ENCODE measurements at regions not wholly inside any gene's neighbourhood (a gene's known extent, or its start where the extent isn't known, plus 50 kb on each side); places are given as distances from the start of the nearest gene placed in this dataset.

- H4K20me1 ChIP-seq (ENCODE audit: insufficient read depth, poor library complexity, severe bottlenecking) = no peaks in the 10 kb centered on the region
- no peak overlapping the region for H3K4me3 ChIP-seq
- DNase-seq (ENCODE audit: low spot score) = no peak
- no peaks in the 10 kb centered on the region for H3K27me3 ChIP-seq
- no peak overlapping the region for H2AFZ ChIP-seq
- H3K9me2 ChIP-seq (replicated peaks; ENCODE audit: insufficient read depth) = no peaks in the 10 kb centered on the region
- no peak overlapping the region for H3K27ac ChIP-seq
- H3K36me3 ChIP-seq (replicated peaks; ENCODE audit: insufficient read depth, low read depth) = no peaks in the 10 kb centered on the region
- TF ChIP-seq EZH2phosphoT487 (IDR thresholded peaks at IDR 0.05; ENCODE audit: low read depth, severe bottlenecking, unreplicated experiment) (no peak), EZH2 (IDR thresholded peaks at IDR 0.05; ENCODE audit: borderline replicate concordance) (no peak), CTCF (IDR thresholded peaks at IDR 0.05; ENCODE audit: poor library complexity) (no peak)
- 66% methylated on average over 1 of the region's 1 CpG for WGBS (ENCODE audit: low lambda C conversion rate, missing lambda C conversion rate)
- H3K9me3 ChIP-seq (ENCODE audit: low read depth) = no peaks in the 10 kb centered on the region
- H3K79me2 ChIP-seq = no peaks in the 10 kb centered on the region
- no peaks in the 10 kb centered on the region for H3K4me1 ChIP-seq (ENCODE audit: insufficient read depth)
- no peak overlapping the region for H3K4me2 ChIP-seq
Observed at GRCh38 chr6:140300331-140300730, 925.9 kb upstream of the CITED2 start.

GRCh38 chr6:140289186-140289585 lies 914.7 kb upstream of the CITED2 start:
- WGBS (ENCODE audit: low lambda C conversion rate, missing lambda C conversion rate) = 95% methylated on average over 3 of the region's 3 CpGs
- H3K4me2 ChIP-seq = no peak overlapping the region
- H3K4me1 ChIP-seq (ENCODE audit: insufficient read depth) = no peaks in the 10 kb centered on the region
- H3K9me2 ChIP-seq (replicated peaks; ENCODE audit: insufficient read depth) = no peaks in the 10 kb centered on the region
- H3K9me3 ChIP-seq (ENCODE audit: low read depth) = no peaks in the 10 kb centered on the region
- no peak overlapping the region for H3K4me3 ChIP-seq
- H3K27ac ChIP-seq = no peak overlapping the region
- no peaks in the 10 kb centered on the region for H4K20me1 ChIP-seq (ENCODE audit: insufficient read depth, poor library complexity, severe bottlenecking)
- H3K36me3 ChIP-seq (replicated peaks; ENCODE audit: insufficient read depth, low read depth) = no peaks in the 10 kb centered on the region
- DNase-seq (ENCODE audit: low spot score) = no peak
- TF ChIP-seq CTCF (IDR thresholded peaks at IDR 0.05; ENCODE audit: poor library complexity) (no peak), EZH2 (IDR thresholded peaks at IDR 0.05; ENCODE audit: borderline replicate concordance) (no peak), EZH2phosphoT487 (IDR thresholded peaks at IDR 0.05; ENCODE audit: low read depth, severe bottlenecking, unreplicated experiment) (no peak)
- no peaks in the 10 kb centered on the region for H3K79me2 ChIP-seq
- no peaks in the 10 kb centered on the region for H3K27me3 ChIP-seq
- no peak overlapping the region for H2AFZ ChIP-seq

- Histone ChIP-seq H4K20me1 (ENCODE audit: insufficient read depth, poor library complexity, severe bottlenecking) (no peaks in the 10 kb centered on the region), H3K27ac (no peak overlapping the region), H3K27me3 (no peaks in the 10 kb centered on the region), H3K4me1 (ENCODE audit: insufficient read depth) (no peaks in the 10 kb centered on the region), H3K9me2 (replicated peaks; ENCODE audit: insufficient read depth) (no peaks in the 10 kb centered on the region), H3K9me3 (ENCODE audit: low read depth) (no peaks in the 10 kb centered on the region), H3K4me2 (no peak overlapping the region), H3K79me2 (no peaks in the 10 kb centered on the region), H3K4me3 (no peak overlapping the region), H3K36me3 (replicated peaks; ENCODE audit: insufficient read depth, low read depth) (no peaks in the 10 kb centered on the region), H2AFZ (no peak overlapping the region)
- no peak for DNase-seq (ENCODE audit: low spot score)
- 100% methylated on average over 1 of the region's 1 CpG for WGBS (ENCODE audit: low lambda C conversion rate, missing lambda C conversion rate)
- TF ChIP-seq EZH2 (IDR thresholded peaks at IDR 0.05; ENCODE audit: borderline replicate concordance) (no peak), EZH2phosphoT487 (IDR thresholded peaks at IDR 0.05; ENCODE audit: low read depth, severe bottlenecking, unreplicated experiment) (no peak), CTCF (IDR thresholded peaks at IDR 0.05; ENCODE audit: poor library complexity) (no peak)
Observed at GRCh38 chr6:140285998-140286690, 911.7 kb upstream of the CITED2 start.

Data from hepatocyte (in vitro differentiated cells).